Right lobe of liver (tissue), 6 donors: ENCODE measurements at regions not wholly inside any gene's neighbourhood (a gene's known extent, or its start where the extent isn't known, plus 50 kb on each side); places are given as distances from the start of the nearest gene placed in this dataset.
A peak's percentile ranks its signal among the peaks of the same experiment; 100 is the strongest.
"Not testable (repeated sequence)": the region's sequence is repeated elsewhere in the genome, so short reads cannot be mapped to it uniquely, and the experiment has no call there.

Experiments used
- ATAC-seq, 4 donors: fragments of 200-7000 bp; cut with Tn5 transposase; one replicate each; pipeline ENCODE4 v1.9.1; 2020; ENCODE audit warnings: mild to moderate bottlenecking in 4 of 4, moderate library complexity in 4 of 4
- DNase-seq, 3 donors: peaks; one replicate each; pipeline ENCODE4 v3.0.0-alpha.2; 2020
- H3K27ac ChIP-seq, 3 donors: fragments of 200-600 bp; one replicate each; pipeline ENCODE4 v1.8.0; 2022
- H3K27me3 ChIP-seq, 2 donors: fragments of 200-600 bp; one replicate each; pipeline ENCODE4 v1.8.0; 2022
- H3K36me3 ChIP-seq, 4 donors: fragments of 200-600 bp; sonication (generic) in 1 of 4; one replicate each; pipeline versions ENCODE4 v1.5.1 to v1.8.0; 2017 to 2022; ENCODE audit warnings: control low read depth in 1 of 4
- H3K4me1 ChIP-seq, 4 donors: fragments of 200-600 bp; sonication (generic) in 1 of 4; one replicate each; pipeline versions ENCODE4 v1.5.1 to v1.8.0; 2017 to 2022; ENCODE audit warnings: control low read depth in 1 of 4
- H3K4me3 ChIP-seq, 3 donors: fragments of 200-600 bp; one replicate each; pipeline ENCODE4 v1.8.0; 2022
- H3K9me3 ChIP-seq, 4 donors: fragments of 200-600 bp; sonication (generic) in 1 of 4; one replicate each; pipeline versions ENCODE4 v1.5.1 to v1.8.0; 2017 to 2022; ENCODE audit warnings: control low read depth in 1 of 4
- CTCF ChIP-seq, 4 donors: fragments of 200-600 bp in 3 of 4; fragments of 450-650 bp in 1 of 4; IDR thresholded peaks; one replicate each; pipeline versions ENCODE4 v1.5.1 to v1.8.0; 2016 to 2022; ENCODE audit warnings: antibody characterized with exemption in 4 of 4, mild to moderate bottlenecking in 2 of 4
- POLR2A ChIP-seq: fragments of 450-650 bp; IDR thresholded peaks from one replicate; pipeline ENCODE4 v1.6.1; 2017; ENCODE audit warnings: antibody characterized with exemption, mild to moderate bottlenecking
- WGBS: methylation state at CpG from one replicate; pipeline ENCODE4 v1.1.6; 2018; ENCODE audit warnings: low coverage, low lambda C conversion rate; ENCODE audit not compliant: insufficient coverage; ENCODE audit errors: missing lambda C conversion rate; 5-methylcytosine and 5-hydroxymethylcytosine counted together
- intact Hi-C, 2 donors: fragments of 100-400 bp; cut with DNase I; formaldehyde crosslinking; loops; one replicate each; pipeline versions ENCODE4 v1.11.2 to v1.14.1; 2022
- donor health status: DM: no; HTN: yes; CAD: no.
- donor health status: DM: no; HTN: no; CAD: no.
- donor health status: DM: no; HTN: no; CAD: no.
- donor health status: DM: no; HTN: yes; CAD: no.
- donor health status: DM: no; HTN: yes; CAD: no.

- intact Hi-C loops, result no loop called here
- WGBS, result 71% methylated on average over 3 of the region's 13 CpGs
- H3K36me3 ChIP-seq, result no peaks in the 10 kb centered on the region
- no peak for DNase-seq
- TF ChIP-seq CTCF (IDR thresholded peaks at IDR 0.05), result no peak
- no peak for TF ChIP-seq POLR2A
- peaks cover 0 to 13% (median 6%) of the 10 kb centered on the region in 4 donors for H3K4me1 ChIP-seq
- ATAC-seq, result no peak
- H3K27ac ChIP-seq, result no peak overlapping the region
- no peaks in the 10 kb centered on the region for H3K9me3 ChIP-seq
- H3K4me3 ChIP-seq, result no peak overlapping the region
- H3K27me3 ChIP-seq, result no peaks in the 10 kb centered on the region
These were observed 179.7 kb downstream of the NPIPB11 start for GRCh38 chr16:29226782-29227181.

- intact Hi-C loops, H3K27ac ChIP-seq, DNase-seq, H3K27me3 ChIP-seq, H3K9me3 ChIP-seq, ATAC-seq, H3K36me3 ChIP-seq, H3K4me3 ChIP-seq, H3K4me1 ChIP-seq: not testable (repeated sequence)
- WGBS, result 28% methylated on average over 2 of the region's 4 CpGs
These were observed 181.8 kb downstream of the NPIPB11 start for GRCh38 chr16:29224675-29225074.

GRCh38 chr16:29222615-29223014 is 183.9 kb downstream of the NPIPB11 start:
- intact Hi-C loops, DNase-seq: not testable (repeated sequence)
- 73% methylated on average over 3 of the region's 7 CpGs for WGBS

GRCh38 chr16:29222008-29222407 is 184.5 kb downstream of the NPIPB11 start:
- H3K4me3 ChIP-seq, H3K4me1 ChIP-seq, intact Hi-C loops, H3K36me3 ChIP-seq, H3K27ac ChIP-seq, ATAC-seq, DNase-seq, H3K9me3 ChIP-seq, H3K27me3 ChIP-seq: not testable (repeated sequence)
- WGBS, result 82% methylated on average over 3 of the region's 8 CpGs

More at GRCh38 chr16:29222615-29223014, 183.9 kb downstream of the NPIPB11 start:
- not testable (repeated sequence) for H3K27me3 ChIP-seq, ATAC-seq, H3K9me3 ChIP-seq, H3K4me3 ChIP-seq, H3K36me3 ChIP-seq, H3K27ac ChIP-seq, H3K4me1 ChIP-seq

- H3K9me3 ChIP-seq, ATAC-seq, DNase-seq, H3K4me3 ChIP-seq, H3K27ac ChIP-seq, H3K27me3 ChIP-seq, H3K36me3 ChIP-seq, intact Hi-C loops, H3K4me1 ChIP-seq: not testable (repeated sequence)
- WGBS, result 71% methylated on average over 4 of the region's 10 CpGs
These were observed 185.1 kb downstream of the NPIPB11 start for GRCh38 chr16:29221281-29221955.

- ATAC-seq, result peak in 3 of 4 donors; percentile 4 to 38 (median 30)
- H3K27ac ChIP-seq, H3K4me1 ChIP-seq, H3K4me3 ChIP-seq, DNase-seq, H3K9me3 ChIP-seq, H3K27me3 ChIP-seq, H3K36me3 ChIP-seq, intact Hi-C loops: not testable (repeated sequence)
- 74% methylated on average over 10 of the region's 36 CpGs for WGBS
These were observed 185.8 kb downstream of the NPIPB11 start for GRCh38 chr16:29220647-29221191.

GRCh38 chr16:29219966-29220646 is 186.4 kb downstream of the NPIPB11 start:
- intact Hi-C loops, H3K36me3 ChIP-seq, H3K9me3 ChIP-seq, H3K27ac ChIP-seq, DNase-seq, H3K27me3 ChIP-seq, H3K4me3 ChIP-seq, H3K4me1 ChIP-seq: not testable (repeated sequence)
- ATAC-seq, result peak in 1 of 4 donors; percentile 5
- WGBS, result 100% methylated on average over 2 of the region's 24 CpGs

- H3K9me3 ChIP-seq, intact Hi-C loops, DNase-seq, H3K27ac ChIP-seq, ATAC-seq, H3K27me3 ChIP-seq, H3K36me3 ChIP-seq, H3K4me3 ChIP-seq, H3K4me1 ChIP-seq: not testable (repeated sequence)
- 90% methylated on average over 15 of the region's 16 CpGs for WGBS
These were observed 186.9 kb downstream of the NPIPB11 start for GRCh38 chr16:29219562-29219961.

- H3K27ac ChIP-seq, H3K4me1 ChIP-seq, intact Hi-C loops, H3K27me3 ChIP-seq, DNase-seq, H3K4me3 ChIP-seq, H3K36me3 ChIP-seq, ATAC-seq, H3K9me3 ChIP-seq: not testable (repeated sequence)
- WGBS, result 100% methylated on average over 1 of the region's 26 CpGs
These were observed 187.9 kb downstream of the NPIPB11 start for GRCh38 chr16:29218649-29219048.

GRCh38 chr16:29218171-29218570 is 188.3 kb downstream of the NPIPB11 start:
- H3K27me3 ChIP-seq, H3K4me3 ChIP-seq, DNase-seq, H3K4me1 ChIP-seq, H3K27ac ChIP-seq, H3K9me3 ChIP-seq, ATAC-seq, intact Hi-C loops, H3K36me3 ChIP-seq: not testable (repeated sequence)
- no CpG with 5 or more reads among the region's 16 CpGs for WGBS
